NCI-H2196 (cell line): ENCODE measurements at regions not wholly inside any gene's neighbourhood (a gene's known extent, or its start where the extent isn't known, plus 50 kb on each side); places are given as distances from the start of the nearest gene placed in this dataset.
"Not testable (repeated sequence)": the region's sequence is repeated elsewhere in the genome, so short reads cannot be mapped to it uniquely, and the experiment has no call there.

Experiments used
- DNase-seq: peaks from one replicate; lab custom pipeline; 2025; ENCODE audit not compliant: unreplicated experiment; lab: John Stamatoyannopoulos, UW

DNA sequence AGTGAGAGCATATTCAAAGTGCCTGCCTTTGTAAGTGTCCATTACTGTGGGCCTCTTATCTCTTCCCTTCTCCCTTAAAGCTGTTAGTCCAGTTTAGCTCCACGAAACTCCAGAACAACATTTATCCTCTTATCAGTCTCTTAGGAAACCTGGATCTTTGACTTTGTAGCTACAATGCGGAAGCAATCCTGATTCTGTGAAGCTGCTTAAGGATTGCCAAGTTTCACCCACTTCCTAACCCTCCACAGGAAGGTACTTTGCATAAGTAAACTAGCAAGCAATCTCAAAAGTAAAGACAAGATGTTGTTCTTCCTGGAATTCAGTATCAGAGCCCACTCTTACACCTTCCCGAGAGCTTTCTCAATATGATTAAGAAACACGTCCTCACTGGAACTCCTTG is 164.9 kb upstream of the USP25 start:
- DNase-seq = no peak

DNA sequence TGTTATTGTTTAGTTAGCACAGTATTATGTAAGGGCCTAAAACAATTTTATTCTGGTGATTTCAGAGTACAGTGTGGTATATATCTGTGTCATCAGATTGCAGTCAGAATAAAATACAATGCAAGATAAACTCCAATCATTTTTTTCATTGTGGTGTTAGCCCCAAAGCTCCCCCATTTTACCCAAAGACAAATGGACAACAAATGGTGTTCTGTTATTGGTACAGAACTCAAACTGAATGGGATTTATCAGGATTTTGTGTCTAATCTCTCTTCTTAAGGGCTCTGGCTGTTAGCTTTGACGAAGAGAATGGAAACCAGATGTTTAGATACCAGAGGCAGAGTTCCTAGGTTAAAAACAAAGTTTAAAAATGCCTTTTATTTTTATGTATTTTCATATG is 163.1 kb upstream of the USP25 start:
- DNase-seq = no peak

DNA sequence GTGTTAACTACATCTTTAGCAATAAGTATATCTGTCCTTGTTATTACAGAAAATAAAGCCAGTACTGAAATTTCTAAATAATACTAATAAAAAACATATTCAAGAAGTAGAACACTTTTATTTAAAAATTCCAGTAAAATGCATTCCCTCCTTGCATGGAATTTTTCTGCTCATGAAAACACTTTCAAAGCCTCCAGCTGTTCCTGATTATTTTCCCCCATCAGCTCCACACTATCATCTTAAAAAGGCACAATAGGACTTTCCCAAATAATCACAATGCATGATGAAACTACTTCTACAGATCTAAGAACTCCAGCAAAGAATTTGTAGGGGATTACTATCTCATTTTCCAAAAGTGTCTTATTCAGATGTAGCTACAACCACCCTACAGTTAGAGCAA is 162.6 kb upstream of the USP25 start:
- DNase-seq = no peak

DNA sequence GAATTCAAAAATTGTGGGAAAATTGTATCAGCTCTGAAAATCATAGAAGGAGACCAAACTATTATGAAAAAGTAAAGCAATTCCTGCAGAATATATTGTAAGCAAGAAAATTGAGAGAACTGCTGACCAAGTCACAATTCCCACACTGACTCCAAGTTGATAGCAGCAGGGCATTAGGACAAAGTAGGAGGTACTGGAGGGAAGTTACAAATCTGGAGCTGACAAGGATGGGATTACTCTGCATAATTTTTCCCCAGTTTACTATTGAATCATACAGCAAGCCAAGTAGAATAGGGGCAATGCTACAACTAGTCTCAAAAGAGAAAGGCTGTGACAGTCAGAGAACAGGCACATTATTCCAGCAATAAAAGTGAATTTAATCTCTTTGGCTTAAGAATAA is 161.3 kb upstream of the USP25 start:
- DNase-seq = no peak

DNA sequence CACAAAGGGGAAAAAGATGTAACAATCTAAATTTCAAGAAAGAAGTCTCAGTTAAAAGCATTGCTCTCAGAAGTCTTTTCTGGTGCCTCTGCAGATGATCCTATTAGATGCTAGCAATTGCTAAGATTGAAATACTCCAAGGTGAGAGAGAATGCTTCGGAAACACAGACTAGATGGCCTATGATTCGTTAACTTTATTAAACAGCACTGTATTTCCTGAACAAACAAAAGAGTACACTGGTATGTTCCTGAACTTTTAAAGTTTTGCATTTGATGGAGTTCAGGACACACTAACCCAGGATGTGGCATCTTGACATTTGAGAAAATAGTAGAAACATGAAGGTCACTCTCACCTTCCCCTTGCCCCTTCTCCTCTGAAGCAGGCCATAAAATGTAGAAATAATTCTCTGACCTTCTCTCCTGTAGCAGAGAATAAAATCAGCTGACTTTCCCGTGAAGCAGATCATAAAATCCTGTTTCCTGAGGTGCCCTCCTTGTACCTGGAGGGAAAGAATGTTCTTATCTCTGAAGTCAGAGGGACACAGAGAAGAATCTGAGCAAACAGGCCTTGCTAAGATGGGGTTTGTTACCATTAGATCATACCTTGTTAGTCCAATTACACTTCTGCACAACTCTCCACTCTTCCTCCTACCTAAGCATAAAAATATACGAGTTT is 142.9 kb upstream of the USP25 start:
- DNase-seq = no peak

DNA sequence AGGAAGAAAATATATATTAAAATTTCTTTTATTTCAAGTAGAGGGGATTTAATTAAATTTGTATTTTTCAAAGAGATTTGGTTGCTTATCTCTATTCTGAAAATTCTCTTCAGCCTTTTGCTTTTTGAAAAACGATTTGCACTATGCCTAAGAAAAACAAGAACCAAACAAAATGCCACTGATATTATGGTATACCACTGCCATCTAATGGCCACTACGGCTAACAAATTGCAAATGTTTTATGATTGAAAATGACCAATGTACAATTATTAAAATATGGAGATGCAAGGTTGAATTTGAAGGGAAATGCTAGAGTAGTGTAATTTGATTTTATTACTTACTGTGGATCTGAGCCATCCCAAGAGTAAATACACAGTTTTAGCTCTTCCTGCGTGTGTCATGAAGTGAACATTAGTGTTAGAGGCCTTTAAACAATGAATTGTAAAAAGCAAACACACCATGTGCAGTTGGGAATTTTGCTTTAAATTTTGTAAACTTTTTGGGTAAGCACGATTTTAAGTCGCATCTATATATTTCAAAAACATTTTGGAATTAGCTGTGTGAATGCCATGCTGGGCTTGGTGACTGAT is 137.4 kb upstream of the USP25 start:
- DNase-seq = peak; percentile 32

DNA sequence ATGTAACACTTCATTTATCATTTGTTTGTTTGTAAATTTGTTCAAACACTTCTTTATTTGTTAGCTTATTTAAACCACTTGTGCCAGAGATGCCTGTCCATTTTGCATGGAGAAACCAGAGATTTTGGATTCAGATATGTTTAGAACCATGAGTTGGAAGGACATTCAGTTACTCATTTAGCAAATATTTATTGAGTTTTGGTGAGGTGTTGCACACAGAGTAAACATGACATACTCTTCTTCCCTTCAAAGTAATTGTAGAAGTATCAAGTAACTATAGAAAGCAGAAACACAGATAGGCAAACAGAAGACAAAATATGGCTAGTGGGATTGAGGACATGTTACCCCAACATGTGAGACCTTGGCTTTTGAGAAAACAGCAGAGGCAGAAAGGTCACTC is 136.8 kb upstream of the USP25 start:
- DNase-seq = no peak

DNA sequence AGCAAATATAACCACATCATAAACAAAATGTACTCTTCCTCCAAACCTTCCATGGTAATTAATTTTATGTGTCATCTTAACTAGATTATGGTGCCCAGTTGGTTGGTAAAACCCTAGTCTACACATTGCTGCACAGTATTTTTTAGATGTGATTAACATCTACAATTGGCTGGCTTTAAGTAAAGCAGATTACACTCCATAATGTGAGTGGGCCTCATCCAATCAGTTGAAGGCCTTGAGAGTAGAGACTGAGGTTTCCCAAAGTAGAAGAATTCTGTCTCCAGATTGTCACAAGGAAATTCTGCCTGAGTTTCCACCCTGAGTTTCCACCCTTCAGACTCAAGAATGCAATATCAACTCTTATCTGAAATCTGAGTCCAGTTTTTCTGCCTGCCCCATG is 128.4 kb upstream of the USP25 start:
- DNase-seq = no peak

DNA sequence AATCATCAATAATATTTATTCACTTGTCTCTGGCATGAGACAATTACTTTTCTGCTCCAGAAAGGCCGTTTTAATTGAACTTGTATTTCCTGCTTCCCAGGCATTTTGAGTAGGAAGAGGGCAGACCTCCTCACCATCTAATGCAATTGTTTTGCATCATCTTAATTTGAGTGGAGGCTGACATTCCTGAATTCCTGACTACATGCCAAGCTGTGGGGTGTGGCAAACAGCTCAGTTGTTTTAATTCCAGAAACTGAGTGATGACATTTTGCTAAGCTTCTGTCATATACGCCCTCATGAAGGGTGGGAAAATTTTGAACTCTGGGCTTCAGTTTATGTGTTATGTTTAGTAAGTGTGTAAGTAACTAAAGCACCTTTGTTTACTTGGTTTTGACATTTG is 125.4 kb upstream of the USP25 start:
- DNase-seq = no peak

DNA sequence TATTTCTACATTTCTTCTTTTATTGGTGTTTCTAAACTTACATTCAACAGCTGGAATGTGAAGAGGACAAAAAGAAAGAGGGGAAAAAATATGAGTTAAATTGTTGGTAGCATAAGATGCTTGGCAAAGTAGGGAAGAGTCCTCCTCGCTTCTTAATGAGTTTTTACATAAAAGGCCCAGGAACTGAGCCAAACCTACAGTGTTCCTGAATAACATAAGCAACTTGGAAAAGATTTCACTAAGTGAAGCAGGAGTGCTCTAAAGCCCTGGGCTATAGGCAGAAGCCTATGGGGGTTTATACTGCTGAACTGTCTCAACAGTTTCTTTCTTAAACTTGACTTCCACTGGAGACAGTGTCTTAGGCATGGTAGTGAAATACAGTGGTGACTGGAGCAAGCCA is 115.0 kb upstream of the USP25 start:
- DNase-seq = no peak

DNA sequence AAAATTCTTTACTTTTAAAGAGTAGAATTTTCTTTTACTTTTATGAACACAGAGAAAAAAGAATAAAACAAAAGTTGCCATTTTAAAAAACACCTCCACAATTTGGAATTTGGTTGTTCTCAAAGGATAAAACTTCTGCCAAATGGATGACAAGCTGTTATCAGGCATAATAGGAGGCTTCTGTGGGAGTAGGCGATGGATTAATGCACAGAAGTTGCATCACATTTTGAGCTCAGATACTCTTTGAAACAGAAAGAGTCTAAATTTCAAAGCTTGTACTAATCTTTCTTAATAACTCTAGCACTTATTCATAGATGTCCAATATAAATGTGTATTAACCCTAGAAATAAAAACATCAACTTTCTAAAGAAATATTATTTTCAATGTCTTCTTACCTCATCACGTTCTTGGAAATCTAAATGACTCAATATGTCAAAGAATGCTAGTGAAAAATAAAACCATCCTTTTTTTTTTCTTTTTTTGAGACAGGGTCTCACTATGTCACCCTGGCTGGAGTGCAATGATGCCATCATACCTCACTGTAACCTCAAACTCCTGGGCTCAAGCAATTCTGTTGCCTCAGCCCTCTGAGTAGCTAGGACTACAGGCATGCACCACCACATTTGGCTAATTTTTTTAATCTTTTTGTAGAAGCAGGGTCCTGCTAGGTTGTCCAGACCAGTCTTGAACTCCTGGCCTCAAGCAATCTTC is 112.8 kb upstream of the USP25 start:
- no peak for DNase-seq

DNA sequence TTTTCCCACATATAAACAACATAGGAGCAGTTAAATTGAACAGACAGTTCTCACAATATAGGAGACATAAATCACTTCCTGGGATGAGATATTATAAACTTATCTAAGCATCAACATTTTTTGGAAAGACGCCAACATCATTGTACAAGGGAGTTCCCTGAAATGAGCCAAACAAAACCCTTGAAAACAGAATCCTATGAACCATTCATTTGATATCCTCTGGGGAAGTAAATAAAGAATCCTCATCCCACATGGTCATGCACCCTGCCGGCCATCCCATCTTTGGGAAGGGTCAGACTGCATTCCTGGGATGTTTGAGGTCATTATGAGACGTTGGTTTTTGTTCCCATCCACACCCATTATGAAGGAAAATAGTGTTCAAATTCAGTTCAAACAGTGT is 111.8 kb upstream of the USP25 start:
- DNase-seq = no peak

DNA sequence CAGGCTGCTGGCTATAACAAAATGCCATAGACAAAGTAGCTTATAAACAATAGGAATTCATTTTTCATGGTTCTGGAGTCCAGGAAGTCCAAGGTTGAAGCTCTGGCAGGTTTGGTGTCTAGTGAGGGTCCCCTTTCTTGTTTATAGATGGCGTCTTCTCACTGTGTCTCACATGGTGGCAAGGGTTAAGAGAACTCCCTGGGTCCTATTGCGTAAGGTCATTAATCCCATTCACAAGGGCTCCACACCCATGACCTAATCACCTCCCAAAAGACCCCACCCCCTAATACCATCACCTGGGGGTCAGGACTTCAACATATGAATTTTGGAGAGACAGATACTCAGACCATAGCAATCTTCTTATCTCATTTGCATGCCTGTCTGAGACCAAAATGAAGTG is 108.9 kb upstream of the USP25 start:
- DNase-seq = no peak

DNA sequence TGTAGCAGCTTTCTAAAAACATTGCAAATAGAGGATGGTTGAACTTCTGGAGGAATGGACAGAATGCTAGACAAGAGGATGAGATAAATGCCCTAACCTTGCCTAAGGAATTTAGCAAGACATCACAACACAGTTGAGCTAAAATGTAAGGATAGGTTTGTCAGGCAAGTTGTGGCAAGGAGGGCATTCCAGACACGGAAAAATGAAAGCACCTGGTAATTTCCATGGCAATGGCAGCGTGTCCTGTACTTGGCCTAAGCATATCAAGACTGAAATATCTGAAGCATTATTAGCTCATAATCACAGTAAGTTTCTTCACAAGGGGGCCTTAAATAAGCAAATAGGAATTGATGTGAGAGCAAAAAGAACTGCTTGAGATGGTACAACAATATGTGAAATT is 105.1 kb upstream of the USP25 start:
- no peak for DNase-seq

DNA sequence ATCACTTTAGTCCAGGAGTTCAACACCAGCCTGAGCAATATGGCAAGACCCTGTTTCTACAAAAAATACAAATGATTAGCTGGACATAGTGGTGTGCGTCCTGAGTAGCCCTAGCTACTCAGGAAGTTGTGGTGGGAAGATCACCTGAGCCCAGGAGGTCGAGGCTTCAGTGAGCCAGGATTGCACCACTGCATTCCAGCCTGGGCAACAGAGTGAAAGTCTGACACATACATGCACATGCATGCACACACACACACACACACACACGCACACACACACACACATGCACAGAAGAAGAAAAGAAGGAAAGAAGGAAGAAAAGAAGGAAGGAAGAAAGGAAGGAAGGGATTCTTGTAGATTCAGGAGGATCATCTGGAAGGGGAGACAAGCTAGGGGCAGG is 104.4 kb upstream of the USP25 start:
- no peak for DNase-seq

DNA sequence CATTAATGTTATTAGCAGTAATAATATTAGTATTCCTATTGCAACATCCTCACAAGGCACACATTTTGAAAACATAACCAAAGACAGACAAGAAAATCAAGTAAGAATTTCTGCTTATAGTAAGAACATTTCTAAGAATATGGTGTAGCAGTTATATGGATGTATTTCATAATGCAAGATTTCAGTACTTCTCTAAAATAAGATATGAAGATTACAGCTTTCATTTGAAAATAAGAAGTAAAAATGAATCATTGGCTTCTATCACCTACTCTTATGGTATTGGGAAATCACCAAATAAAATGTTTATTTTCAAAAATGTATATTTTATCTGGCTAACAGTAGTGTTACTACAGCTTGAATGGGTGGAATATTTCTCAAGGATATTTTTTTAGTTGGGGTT is 103.8 kb upstream of the USP25 start:
- DNase-seq = no peak

DNA sequence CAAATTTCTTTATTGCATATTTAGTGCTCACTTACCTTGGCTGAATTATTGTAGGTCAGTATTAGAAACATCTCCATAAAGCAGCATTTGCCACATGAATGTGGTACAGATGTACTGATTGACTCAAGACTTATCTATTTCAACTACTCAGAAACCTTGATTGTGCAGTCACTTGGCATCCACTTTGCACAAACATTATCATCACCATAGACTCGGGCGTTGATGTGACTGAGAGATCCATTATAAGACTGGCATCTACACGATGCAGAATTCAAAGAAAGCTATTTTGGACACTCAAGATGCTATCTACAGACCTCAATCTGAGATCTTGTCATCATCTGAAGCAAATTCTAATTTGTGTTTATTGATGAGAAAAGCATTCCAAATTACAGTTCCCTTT is 102.8 kb upstream of the USP25 start:
- no peak for DNase-seq

DNA sequence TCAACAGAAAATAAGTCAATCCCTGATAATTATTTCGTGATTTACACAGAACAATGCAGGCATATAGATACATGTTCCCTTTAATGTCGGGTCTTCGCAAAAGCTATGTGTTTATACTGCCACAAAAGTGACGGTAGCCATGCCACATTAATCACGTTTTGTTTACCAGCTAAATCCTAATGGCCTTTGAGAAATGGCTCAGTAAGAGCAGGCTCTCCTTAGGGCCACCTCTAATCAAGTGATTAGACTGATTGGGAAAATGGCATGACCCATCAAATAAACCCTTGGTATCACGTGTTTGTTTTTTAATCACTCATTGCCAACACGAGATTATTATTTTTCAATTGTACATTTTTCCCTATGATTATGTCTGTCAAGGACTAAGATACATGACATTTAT is 102.0 kb upstream of the USP25 start:
- DNase-seq = no peak

DNA sequence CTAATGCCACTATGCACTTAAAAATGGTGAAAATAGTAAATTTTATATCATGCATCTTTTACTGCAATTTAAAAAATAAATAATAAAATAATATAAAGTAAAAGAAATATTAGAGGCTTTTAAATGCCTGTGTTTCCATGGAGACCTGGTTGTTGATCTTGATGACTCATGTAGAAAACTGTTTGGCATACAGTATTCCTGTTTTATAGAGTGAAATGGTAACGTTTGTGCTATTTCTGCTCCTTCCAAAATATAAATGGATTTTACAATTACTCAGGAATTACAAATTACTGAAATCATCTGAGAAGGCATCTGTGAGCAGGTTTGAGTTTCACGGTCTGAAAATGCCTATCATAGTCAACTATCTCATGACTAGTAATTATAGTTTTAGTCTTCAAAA is 98.4 kb upstream of the USP25 start:
- no peak for DNase-seq

DNA sequence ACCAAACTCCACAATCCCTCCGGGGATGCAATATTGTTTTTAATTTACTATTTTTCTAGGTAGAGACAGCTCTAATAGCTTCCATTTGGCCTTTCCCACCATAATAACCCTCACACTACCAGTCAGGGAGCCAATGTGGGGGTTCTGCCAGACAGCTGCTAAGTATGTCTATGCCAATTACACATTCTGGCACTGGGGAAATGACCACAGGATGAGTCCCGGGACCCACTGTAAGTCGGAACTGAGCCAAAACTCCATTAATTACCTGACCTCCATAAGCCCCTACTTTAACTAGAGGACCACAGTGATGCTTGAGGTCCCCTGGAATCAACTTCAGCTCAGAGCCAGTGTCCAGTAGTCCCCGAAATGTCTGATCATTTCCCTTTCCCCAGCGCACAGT is 95.2 kb upstream of the USP25 start:
- DNase-seq = not testable (repeated sequence)

DNA sequence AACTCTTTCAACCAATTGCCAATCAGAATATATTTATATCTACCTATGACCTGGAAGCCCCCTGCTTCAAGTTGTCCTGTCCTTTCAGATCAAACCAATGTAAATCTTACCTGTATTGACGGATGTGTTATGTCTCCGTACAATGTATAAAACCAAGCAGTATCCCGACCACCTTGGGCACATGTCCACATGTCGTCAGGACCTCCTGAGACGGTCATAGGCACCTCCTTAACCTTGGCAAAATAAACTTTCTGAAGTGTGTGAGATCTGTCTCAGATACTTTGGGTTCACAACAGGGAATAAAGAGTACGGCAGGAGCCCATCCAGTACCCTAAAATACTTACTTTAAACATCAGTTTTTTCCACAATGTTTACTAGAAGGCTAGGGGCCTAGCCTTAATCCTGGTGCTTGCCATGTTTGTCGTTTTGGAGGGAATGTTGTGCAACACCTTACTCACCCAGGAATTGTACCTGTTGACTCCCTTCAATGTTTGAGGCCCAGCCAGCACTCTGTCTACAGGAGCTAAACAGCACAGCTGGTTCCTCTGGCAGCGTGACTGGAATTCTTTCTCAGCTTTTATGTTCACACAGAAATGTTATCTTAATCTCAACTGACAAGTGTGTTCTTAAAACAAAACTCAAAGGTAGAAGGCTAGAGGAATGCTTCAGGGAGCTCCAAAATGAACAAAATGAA is 90.8 kb upstream of the USP25 start:
- DNase-seq = no peak

DNA sequence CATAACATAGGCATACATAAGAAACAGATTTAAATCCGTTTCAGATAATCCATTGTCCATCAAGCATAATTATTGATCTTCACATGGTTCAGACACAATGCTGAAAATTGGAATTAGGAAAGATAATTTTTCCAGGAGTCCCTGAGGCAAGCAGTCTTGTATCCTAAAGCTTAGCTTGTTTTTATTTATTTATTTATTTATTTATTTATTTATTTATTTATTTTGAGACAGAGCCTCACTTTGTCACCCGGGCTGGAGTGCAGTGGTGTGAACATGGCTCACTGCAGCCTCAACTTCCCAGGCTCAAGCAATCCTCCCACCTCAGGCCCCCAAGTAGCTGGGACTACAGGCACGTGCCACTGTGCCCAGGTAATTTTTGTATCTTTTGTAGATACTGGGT is 89.7 kb upstream of the USP25 start:
- DNase-seq = not testable (repeated sequence)
